ENCODE measurements at regions not wholly inside any gene's neighbourhood (a gene's known extent, or its start where the extent isn't known, plus 50 kb on each side); places are given as distances from the start of the nearest gene placed in this dataset.

GRCh38 chr1:38766125-38766524, 93.4 kb downstream of the RRAGC start:
- TF ChIP-seq GABPA (IDR thresholded peaks at IDR 0.05; ENCODE audit: low read depth) (no peak), POLR2AphosphoS5 (IDR thresholded peaks at IDR 0.05; ENCODE audit: low read depth) (no peak), REST (IDR thresholded peaks at IDR 0.05; ENCODE audit: insufficient replicate concordance, low read depth) (no peak), SPI1 (IDR thresholded peaks at IDR 0.05; ENCODE audit: borderline replicate concordance, low read depth) (no peak)
- TF ChIP-seq, protein P1, sequence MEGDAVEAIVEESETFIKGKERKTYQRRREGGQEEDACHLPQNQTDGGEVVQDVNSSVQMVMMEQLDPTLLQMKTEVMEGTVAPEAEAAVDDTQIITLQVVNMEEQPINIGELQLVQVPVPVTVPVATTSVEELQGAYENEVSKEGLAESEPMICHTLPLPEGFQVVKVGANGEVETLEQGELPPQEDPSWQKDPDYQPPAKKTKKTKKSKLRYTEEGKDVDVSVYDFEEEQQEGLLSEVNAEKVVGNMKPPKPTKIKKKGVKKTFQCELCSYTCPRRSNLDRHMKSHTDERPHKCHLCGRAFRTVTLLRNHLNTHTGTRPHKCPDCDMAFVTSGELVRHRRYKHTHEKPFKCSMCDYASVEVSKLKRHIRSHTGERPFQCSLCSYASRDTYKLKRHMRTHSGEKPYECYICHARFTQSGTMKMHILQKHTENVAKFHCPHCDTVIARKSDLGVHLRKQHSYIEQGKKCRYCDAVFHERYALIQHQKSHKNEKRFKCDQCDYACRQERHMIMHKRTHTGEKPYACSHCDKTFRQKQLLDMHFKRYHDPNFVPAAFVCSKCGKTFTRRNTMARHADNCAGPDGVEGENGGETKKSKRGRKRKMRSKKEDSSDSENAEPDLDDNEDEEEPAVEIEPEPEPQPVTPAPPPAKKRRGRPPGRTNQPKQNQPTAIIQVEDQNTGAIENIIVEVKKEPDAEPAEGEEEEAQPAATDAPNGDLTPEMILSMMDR (IDR thresholded peaks at IDR 0.05; ENCODE audit: insufficient read depth, low read length): no peak
- no peak for DNase-seq (ENCODE audit: low read depth in 1 of 2, low spot score in 1 of 2)
- H3K27me3 ChIP-seq (ENCODE audit: insufficient read depth, poor library complexity, severe bottlenecking): no peaks in the 10 kb centered on the region

DNA sequence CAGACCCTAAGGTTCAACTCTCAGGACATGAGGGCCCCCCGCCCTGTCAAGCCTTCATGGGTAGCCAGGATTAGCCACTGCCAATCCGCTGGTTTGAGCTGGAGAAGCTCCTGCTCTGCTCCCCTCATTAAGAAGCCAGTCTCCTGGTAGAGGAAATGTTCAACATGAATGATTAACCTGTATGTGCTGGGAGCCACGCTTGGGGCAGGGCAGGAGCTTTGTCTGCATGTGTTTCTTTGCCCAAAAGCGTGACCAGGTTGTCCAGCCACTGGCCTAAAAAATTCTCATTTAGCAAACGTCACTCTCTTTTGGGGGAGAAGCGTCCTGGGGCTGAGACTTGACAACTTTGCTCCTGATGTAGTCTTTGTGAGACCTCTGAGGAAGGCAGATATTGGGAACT, 96.5 kb downstream of the RRAGC start:
- TF ChIP-seq, protein P1 (IDR thresholded peaks at IDR 0.05; ENCODE audit: insufficient read depth, low read length): no peak
- no peak for TF ChIP-seq POLR2AphosphoS5 (IDR thresholded peaks at IDR 0.05; ENCODE audit: low read depth)
- TF ChIP-seq SPI1 (IDR thresholded peaks at IDR 0.05; ENCODE audit: borderline replicate concordance, low read depth): no peak
- no peak for TF ChIP-seq REST (IDR thresholded peaks at IDR 0.05; ENCODE audit: insufficient replicate concordance, low read depth)
- no peak for TF ChIP-seq GABPA (IDR thresholded peaks at IDR 0.05; ENCODE audit: low read depth)
- no peak overlapping the region for H3K4me3 ChIP-seq (replicated peaks; ENCODE audit: insufficient read depth, low read length)
- no peak for DNase-seq (ENCODE audit: low read depth in 1 of 2, low spot score in 1 of 2)
- H3K27ac ChIP-seq (replicated peaks): no peak overlapping the region
- H3K27me3 ChIP-seq (ENCODE audit: insufficient read depth, poor library complexity, severe bottlenecking): no peaks in the 10 kb centered on the region

More at GRCh38 chr1:38766125-38766524, 93.4 kb downstream of the RRAGC start:
- no peak overlapping the region for H3K27ac ChIP-seq (replicated peaks)
- no peak overlapping the region for H3K4me3 ChIP-seq (replicated peaks; ENCODE audit: insufficient read depth, low read length)

DNA sequence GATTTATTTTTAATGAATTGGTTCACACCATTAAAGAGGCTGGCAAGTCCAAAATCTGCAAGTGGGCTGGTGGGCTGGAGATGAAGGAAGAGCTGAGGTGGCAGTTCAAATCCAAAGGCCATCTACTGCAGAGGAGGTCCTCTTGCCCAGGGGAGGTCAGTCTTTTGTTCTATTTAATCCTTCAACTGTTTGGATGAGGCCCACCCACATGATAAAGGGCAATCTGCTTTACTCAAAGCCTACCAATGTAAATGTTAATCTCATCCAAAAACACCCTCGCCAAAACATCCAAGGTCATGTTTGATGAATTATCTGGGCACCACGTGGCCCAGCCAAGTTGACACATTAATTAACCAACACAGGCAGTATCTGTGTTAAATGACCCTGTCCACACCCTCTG, 99.0 kb downstream of the RRAGC start:
- no peak for DNase-seq (ENCODE audit: low read depth in 1 of 2, low spot score in 1 of 2)
- TF ChIP-seq, protein P1 (IDR thresholded peaks at IDR 0.05; ENCODE audit: insufficient read depth, low read length): no peak
- TF ChIP-seq GABPA (IDR thresholded peaks at IDR 0.05; ENCODE audit: low read depth) (no peak), POLR2AphosphoS5 (IDR thresholded peaks at IDR 0.05; ENCODE audit: low read depth) (no peak), REST (IDR thresholded peaks at IDR 0.05; ENCODE audit: insufficient replicate concordance, low read depth) (no peak), SPI1 (IDR thresholded peaks at IDR 0.05; ENCODE audit: borderline replicate concordance, low read depth) (no peak)
- Histone ChIP-seq H3K4me3 (replicated peaks; ENCODE audit: insufficient read depth, low read length) (no peak overlapping the region), H3K27ac (replicated peaks) (no peak overlapping the region), H3K27me3 (ENCODE audit: insufficient read depth, poor library complexity, severe bottlenecking) (no peaks in the 10 kb centered on the region)

Data from HL-60 (cell line).